ENCODE measurements at regions not wholly inside any gene's neighbourhood (a gene's known extent, or its start where the extent isn't known, plus 50 kb on each side); places are given as distances from the start of the nearest gene placed in this dataset.

- Mint-ChIP-seq H3K27ac (no peak overlapping the region), H3K4me1 (ENCODE audit: low read depth) (no peaks in the 10 kb centered on the region), H3K36me3 (ENCODE audit: low read depth) (no peaks in the 10 kb centered on the region), H3K27me3 (no peaks in the 10 kb centered on the region), H3K9me3 (peaks cover 11% of the 10 kb centered on the region), H3K4me3 (no peak overlapping the region)
- TF ChIP-seq CTCF (IDR thresholded peaks at IDR 0.05) = no peak
- Histone ChIP-seq H3K36me3 (ENCODE audit: insufficient read depth, low read length) (no peaks in the 10 kb centered on the region), H3K27ac (ENCODE audit: low read depth in 1 of 2, low read length in 2 of 2) (no peak overlapping the region), H3K9me3 (ENCODE audit: control insufficient read depth in 1 of 2, insufficient read depth in 1 of 2, low read length in 2 of 2) (peaks cover 0 to 7% of the 10 kb centered on the region in 2 experiments), H3K4me1 (ENCODE audit: insufficient read depth, low read length) (no peaks in the 10 kb centered on the region), H3K27me3 (ENCODE audit: control insufficient read depth in 1 of 2, insufficient read depth in 2 of 2, low read length in 2 of 2) (no peaks in the 10 kb centered on the region), H3K4me3 (ENCODE audit: low read length) (no peak overlapping the region)
- intact Hi-C loops (cut with DNase I, micrococcal nuclease) = no loop called here
- ATAC-seq (ENCODE audit: poor library complexity) (no peak), DNase-seq (no peak)
- POLR2A ChIA-PET = no interaction called here
- CTCF ChIA-PET = no interaction called here
Measured at GRCh38 chr14:83779266-83779665, 1750.7 kb upstream of the FLRT2 start.

- TF ChIP-seq CTCF (IDR thresholded peaks at IDR 0.05) = no peak
- Histone ChIP-seq H3K27me3 (ENCODE audit: control insufficient read depth in 1 of 2, insufficient read depth in 2 of 2, low read length in 2 of 2) (no peaks in the 10 kb centered on the region), H3K36me3 (ENCODE audit: insufficient read depth, low read length) (no peaks in the 10 kb centered on the region), H3K4me1 (ENCODE audit: insufficient read depth, low read length) (no peaks in the 10 kb centered on the region), H3K4me3 (ENCODE audit: low read length) (no peak overlapping the region), H3K27ac (ENCODE audit: low read depth in 1 of 2, low read length in 2 of 2) (no peak overlapping the region), H3K9me3 (ENCODE audit: control insufficient read depth in 1 of 2, insufficient read depth in 1 of 2, low read length in 2 of 2) (peaks cover 0 to 8% of the 10 kb centered on the region in 2 experiments)
- no peak overlapping the region for H3K27ac Mint-ChIP-seq
- H3K4me3 Mint-ChIP-seq = no peak overlapping the region
- CTCF ChIA-PET = no interaction called here
- no peaks in the 10 kb centered on the region for H3K36me3 Mint-ChIP-seq (ENCODE audit: low read depth)
- intact Hi-C loops (cut with DNase I, micrococcal nuclease) = no loop called here
- POLR2A ChIA-PET = no interaction called here
- ATAC-seq (ENCODE audit: poor library complexity) (no peak), DNase-seq (no peak)
- no peaks in the 10 kb centered on the region for H3K27me3 Mint-ChIP-seq
- H3K9me3 Mint-ChIP-seq = peaks cover 11% of the 10 kb centered on the region
- no peaks in the 10 kb centered on the region for H3K4me1 Mint-ChIP-seq (ENCODE audit: low read depth)
Measured at GRCh38 chr14:83780321-83780720, 1749.6 kb upstream of the FLRT2 start.

DNA sequence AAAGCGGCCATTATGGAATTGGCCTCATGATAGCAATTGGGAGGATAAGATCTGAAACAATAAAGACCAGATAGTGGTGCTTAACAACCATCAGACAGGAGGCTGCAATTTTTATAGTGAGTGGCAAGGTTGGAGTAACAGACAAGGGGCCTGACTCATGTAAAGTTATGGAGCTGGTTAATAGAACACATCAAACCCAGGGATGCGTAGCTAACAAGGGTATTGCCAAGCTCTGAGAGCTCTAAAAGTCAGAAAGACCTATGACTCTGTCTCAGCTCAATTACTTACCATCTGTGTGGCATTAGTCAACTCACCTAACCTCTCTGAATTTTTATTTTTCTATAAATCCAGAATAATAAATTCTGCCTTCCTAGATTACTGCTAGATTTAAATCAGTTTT, 1731.5 kb upstream of the FLRT2 start:
- intact Hi-C loops (cut with DNase I, micrococcal nuclease) = no loop called here
- CTCF ChIA-PET = no interaction called here
- H3K27ac ChIP-seq (ENCODE audit: low read depth in 1 of 2, low read length in 2 of 2) = no peak overlapping the region
- Mint-ChIP-seq H3K9me3 (peaks cover 6% of the 10 kb centered on the region), H3K36me3 (ENCODE audit: low read depth) (no peaks in the 10 kb centered on the region), H3K4me1 (ENCODE audit: low read depth) (no peaks in the 10 kb centered on the region), H3K27ac (no peak overlapping the region), H3K27me3 (no peaks in the 10 kb centered on the region), H3K4me3 (no peak overlapping the region)
- ATAC-seq (ENCODE audit: poor library complexity) (no peak), DNase-seq (no peak)
- no peaks in the 10 kb centered on the region for H3K4me1 ChIP-seq (ENCODE audit: insufficient read depth, low read length)
- H3K27me3 ChIP-seq (ENCODE audit: control insufficient read depth in 1 of 2, insufficient read depth in 2 of 2, low read length in 2 of 2) = no peaks in the 10 kb centered on the region
- H3K9me3 ChIP-seq (ENCODE audit: control insufficient read depth in 1 of 2, insufficient read depth in 1 of 2, low read length in 2 of 2) = peaks cover 0 to 4% of the 10 kb centered on the region in 2 experiments
- POLR2A ChIA-PET = no interaction called here
- no peaks in the 10 kb centered on the region for H3K36me3 ChIP-seq (ENCODE audit: insufficient read depth, low read length)
- no peak for TF ChIP-seq CTCF (IDR thresholded peaks at IDR 0.05)
- H3K4me3 ChIP-seq (ENCODE audit: low read length) = no peak overlapping the region

Measured in CD4-positive, alpha-beta T cell (primary cell).